OCI-LY3 (cell line): ENCODE measurements at regions not wholly inside any gene's neighbourhood (a gene's known extent, or its start where the extent isn't known, plus 50 kb on each side); places are given as distances from the start of the nearest gene placed in this dataset.

Experiments
- EZH2phosphoT487 ChIP-seq: fragments of 200-600 bp; shearing (Covaris generic); IDR thresholded peaks from 2 replicates; pipeline ENCODE4 v1.6.1; 2018; ENCODE audit warnings: antibody characterized with exemption, mixed run types, low read depth
- TF ChIP-seq, protein P1 (sequence below): fragments of 200-600, 300-600 bp; sonication (generic); IDR thresholded peaks from 2 replicates; pipeline ENCODE4 v1.5.1; 2014; ENCODE audit warnings: antibody characterized with exemption, low read length, low read depth

GRCh38 chr15:100809587-100809986 is 70.0 kb upstream of the ALDH1A3 start:
- TF ChIP-seq, protein P1, sequence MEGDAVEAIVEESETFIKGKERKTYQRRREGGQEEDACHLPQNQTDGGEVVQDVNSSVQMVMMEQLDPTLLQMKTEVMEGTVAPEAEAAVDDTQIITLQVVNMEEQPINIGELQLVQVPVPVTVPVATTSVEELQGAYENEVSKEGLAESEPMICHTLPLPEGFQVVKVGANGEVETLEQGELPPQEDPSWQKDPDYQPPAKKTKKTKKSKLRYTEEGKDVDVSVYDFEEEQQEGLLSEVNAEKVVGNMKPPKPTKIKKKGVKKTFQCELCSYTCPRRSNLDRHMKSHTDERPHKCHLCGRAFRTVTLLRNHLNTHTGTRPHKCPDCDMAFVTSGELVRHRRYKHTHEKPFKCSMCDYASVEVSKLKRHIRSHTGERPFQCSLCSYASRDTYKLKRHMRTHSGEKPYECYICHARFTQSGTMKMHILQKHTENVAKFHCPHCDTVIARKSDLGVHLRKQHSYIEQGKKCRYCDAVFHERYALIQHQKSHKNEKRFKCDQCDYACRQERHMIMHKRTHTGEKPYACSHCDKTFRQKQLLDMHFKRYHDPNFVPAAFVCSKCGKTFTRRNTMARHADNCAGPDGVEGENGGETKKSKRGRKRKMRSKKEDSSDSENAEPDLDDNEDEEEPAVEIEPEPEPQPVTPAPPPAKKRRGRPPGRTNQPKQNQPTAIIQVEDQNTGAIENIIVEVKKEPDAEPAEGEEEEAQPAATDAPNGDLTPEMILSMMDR: no peak
- TF ChIP-seq EZH2phosphoT487: no peak
